ENCODE measurements at regions not wholly inside any gene's neighbourhood (a gene's known extent, or its start where the extent isn't known, plus 50 kb on each side); places are given as distances from the start of the nearest gene placed in this dataset.

DNA sequence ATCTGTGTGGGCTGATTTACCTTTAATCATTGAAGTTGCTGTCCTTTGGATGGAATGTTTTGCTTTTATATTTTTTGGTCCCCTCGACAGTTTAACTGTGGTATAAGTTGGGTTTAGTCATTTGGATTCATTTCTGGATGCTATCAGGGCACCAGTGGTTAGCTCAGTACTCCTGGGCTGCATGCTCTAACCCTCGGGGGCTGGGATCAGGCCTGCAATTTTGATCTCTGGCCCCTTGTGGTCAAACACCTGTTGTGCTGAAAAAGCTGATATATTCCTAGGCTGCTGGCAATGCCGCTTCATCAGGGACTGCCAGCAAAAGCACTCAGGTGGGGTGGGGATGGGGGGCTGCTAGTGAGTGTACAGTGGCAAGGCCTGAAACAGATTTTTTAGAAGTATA, 440.4 kb upstream of the RIOK2 start:
- TF ChIP-seq, protein P1, sequence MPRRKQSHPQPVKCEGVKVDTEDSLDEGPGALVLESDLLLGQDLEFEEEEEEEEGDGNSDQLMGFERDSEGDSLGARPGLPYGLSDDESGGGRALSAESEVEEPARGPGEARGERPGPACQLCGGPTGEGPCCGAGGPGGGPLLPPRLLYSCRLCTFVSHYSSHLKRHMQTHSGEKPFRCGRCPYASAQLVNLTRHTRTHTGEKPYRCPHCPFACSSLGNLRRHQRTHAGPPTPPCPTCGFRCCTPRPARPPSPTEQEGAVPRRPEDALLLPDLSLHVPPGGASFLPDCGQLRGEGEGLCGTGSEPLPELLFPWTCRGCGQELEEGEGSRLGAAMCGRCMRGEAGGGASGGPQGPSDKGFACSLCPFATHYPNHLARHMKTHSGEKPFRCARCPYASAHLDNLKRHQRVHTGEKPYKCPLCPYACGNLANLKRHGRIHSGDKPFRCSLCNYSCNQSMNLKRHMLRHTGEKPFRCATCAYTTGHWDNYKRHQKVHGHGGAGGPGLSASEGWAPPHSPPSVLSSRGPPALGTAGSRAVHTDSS (tag by site-specific recombination; IDR thresholded peaks at IDR 0.05): no peak
- TF ChIP-seq ZSCAN16 (tag by site-specific recombination; IDR thresholded peaks at IDR 0.05): no peak
- TF ChIP-seq CTCF (tag by site-specific recombination; IDR thresholded peaks at IDR 0.05): no peak
- no peak for TF ChIP-seq ZNF24 (tag by site-specific recombination; IDR thresholded peaks at IDR 0.05)
- no peak for TF ChIP-seq SETDB1 (IDR thresholded peaks at IDR 0.05; ENCODE audit: insufficient read length, low read length)
- no peak for TF ChIP-seq ZNF350 (tag by site-specific recombination; IDR thresholded peaks at IDR 0.05)
- TF ChIP-seq ZNF23 (tag by site-specific recombination; IDR thresholded peaks at IDR 0.05; ENCODE audit: borderline replicate concordance): no peak
- no peak for TF ChIP-seq ZNF639 (tag by site-specific recombination; IDR thresholded peaks at IDR 0.05)
- no peak for TF ChIP-seq ZEB2 (tag by site-specific recombination; IDR thresholded peaks at IDR 0.05)
- TF ChIP-seq REST (tag by site-specific recombination; IDR thresholded peaks at IDR 0.05): no peak
